Activated CD4-positive, alpha-beta T cell treated with anti-CD3 and anti-CD28 coated beads for 4 hours (primary cell): ENCODE measurements at regions not wholly inside any gene's neighbourhood (a gene's known extent, or its start where the extent isn't known, plus 50 kb on each side); places are given as distances from the start of the nearest gene placed in this dataset.

Experiments used
- DNase-seq, 2 donors: peaks; one replicate each; pipeline ENCODE4 v3.0.0-alpha.2; 2020

DNA sequence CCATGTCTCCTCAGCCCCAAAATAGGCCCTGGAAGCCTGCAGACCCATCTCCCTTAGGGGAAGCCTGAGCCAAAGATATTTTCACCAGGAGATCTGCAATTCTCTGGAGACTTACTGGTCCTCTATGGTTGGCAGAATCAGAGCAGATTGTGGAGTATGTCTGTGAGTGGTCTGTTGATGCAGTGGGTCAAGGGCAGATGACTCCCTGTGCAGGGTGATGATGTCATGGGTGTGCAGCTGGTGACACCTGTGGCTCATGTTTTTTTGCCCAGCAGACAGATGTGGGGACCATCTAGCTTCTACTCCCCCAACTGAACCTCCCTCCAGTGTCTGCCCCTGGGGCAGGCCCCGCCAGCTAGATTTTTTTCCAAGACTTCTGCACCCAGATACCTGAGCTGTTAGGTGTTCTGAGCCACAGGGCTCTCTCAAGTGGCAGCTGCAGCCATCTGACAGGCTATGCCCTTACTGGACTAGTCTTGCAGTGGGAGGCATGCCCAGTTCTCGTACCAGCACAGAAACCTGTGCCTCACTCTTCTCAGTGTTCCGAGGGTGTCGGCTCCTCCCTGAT lies 558.7 kb upstream of the LRRTM1 start:
- DNase-seq: no peak

DNA sequence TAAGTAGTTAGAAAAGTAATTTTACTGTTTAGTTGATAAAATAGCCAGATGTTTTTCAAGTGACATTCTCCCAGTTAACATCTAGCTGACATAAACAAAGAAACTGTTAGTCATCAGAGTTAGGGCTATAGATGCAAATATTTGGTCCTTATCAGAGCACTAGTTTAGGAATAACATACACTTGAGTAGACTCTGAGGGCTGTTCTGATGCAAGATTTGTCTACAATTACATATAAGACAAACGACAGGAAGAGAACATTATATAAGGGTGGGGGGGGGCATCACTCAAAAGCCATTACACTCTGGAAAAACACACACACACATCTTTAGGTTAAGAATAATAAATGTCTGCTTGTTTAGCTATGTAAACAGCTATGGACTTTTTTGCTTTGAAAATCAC lies 554.4 kb upstream of the LRRTM1 start:
- DNase-seq: no peak

DNA sequence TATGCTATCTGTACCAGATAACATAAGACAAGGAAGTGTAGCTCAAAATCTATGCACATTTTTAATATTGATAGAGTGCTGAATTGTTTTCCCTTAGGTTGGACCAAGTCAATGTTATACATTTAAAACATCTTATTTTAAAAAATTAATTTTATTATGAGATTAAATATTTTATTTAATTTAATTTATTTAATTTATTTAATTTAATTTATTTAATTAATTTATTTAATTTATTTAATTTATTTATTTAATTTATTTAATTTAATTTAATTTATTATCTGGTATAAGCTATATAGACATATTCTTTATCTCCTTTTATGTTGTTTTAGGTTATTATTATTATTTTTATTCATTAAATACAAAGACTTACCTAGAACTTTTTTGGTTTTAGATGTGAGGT lies 551.7 kb upstream of the LRRTM1 start:
- DNase-seq: no peak

DNA sequence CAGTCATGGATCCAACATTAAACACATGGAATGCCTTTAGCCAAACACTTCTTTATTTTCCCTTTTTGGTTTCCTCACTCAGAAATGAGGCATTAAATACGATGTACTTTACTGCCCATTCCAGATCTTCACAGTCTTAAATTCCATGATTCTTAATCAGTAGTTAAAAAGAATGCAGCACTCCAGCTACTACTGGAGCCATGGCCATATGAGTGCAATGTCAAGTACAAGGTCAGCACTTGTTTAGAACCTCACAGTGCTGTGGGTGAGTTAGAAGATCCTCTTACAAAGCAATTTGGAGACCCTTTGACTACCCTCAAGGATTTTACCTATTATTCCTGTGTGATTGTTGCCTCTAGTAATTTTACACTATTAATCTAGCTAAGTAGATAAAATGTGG lies 550.3 kb upstream of the LRRTM1 start:
- no peak for DNase-seq

DNA sequence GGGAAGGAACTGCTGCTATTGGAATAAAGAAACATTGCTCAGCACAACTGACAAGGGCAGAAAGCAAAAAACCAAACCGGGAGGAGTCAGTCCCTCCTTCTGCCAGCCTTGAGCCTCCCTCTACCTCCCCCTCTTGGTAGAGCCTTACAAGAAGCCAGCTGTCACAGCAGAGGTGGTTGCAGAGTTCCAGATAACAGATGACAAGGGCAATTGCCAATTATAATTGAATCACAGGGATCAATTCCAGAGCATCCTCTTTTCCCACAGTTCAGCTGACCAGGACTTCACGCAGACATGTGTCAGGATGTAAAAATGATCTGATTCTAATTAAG lies 548.2 kb upstream of the LRRTM1 start:
- no peak for DNase-seq

DNA sequence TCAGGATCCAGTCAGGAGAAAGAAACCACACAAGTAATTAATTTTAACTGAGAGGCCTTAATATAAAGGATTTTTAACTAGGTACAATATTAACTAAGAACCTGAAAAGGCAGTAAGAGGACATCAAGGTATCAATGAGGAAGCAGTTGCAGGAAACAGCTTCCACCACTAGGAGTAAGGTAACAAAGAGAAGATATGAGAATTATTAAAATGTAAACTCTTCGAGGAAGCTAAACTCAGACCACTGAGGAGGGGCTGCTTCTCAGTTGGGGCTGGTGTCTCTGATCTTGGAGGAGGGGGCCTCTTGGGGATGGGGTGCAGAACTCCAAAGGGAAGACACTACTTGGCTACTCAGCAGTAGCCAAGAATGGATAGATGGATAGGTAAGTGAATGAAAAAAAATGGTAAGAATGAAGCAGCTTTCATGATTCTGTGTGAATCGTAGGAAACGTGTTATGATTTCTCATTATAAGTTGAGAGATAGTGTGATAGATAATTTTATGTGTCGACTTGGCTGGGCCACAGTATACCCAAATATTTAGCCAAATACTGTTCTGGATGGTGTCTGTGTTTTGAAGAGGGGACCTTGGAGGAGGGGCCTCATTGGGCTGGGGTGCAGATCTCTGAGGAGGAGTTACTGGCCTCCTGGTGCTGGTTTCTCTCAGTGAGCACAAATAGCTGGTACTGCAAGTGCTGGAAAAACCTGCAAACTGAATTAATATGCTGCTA lies 547.7 kb upstream of the LRRTM1 start:
- DNase-seq: no peak

DNA sequence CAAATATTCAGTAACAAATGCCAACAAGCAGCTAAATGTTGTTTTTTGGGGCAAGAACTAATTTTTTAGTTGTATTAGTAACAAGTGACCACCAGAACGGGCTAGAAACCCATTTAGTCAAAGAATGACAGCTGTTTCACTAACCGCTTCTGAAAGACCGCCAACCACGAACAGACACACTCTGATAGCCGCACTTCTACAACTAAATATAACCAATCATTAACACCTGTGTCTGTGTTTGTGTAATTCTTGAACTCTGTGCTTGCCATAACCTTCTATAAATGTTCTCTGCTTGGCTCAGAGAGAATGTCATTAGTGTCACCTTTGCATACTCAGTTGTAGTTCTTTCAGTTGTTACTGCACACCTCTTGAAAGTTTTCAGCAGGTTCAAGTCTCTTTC lies 526.3 kb upstream of the LRRTM1 start:
- DNase-seq: no peak

DNA sequence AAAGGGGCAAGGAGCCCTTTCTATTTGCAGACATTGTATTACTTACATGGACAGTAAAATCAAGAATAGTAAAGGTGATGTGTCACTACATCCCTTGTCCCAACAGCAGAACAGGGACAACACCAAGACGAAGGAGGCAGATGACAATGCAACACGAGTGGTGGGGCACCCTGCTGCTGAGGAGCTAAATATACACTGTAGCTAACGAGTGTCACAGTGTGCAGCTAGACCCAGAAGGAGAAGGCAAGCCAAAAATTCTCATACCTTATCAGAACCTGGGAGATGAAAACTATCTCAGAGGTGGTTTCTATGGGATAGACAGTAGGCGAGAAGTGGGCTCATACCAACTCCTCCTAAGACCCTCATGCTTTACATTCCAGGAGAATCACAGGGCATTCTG lies 518.4 kb upstream of the LRRTM1 start:
- DNase-seq: no peak

DNA sequence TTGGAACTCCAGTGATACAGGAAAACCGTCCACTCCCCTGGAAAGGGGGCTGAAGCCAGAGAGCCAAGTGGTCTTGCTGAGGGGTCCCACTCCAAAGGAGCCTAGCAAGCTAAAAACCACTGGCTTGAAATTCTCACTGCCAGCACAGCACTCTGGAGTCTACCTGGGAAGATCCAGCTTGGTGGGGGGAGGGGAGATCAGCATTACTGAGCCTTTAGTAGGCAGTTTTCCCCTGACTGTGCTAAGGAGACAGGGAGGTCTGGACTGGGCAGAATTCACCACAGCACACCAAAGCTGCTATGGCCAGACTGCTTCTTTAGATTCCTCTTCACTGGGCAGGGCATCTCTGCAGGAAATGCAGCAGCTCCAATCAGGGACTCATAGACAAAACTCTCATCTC lies 510.7 kb upstream of the LRRTM1 start:
- DNase-seq: no peak

DNA sequence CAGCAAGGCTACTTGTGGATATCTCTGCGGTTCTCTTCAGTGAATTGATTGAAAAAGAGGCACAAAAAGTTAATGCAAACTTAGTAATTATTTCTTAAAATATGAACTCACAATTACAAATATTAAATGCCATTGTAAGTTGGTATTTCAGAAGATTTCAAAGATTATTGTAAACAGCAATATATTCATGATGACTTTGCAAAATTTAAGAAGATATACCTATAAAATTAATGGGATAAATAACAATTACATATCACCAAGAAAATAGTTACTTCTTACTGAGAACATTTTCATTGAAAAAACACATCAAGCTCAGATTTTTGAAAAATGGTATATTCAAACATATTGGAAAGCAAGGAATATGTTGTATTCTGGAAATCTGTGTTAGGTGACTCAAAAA lies 482.0 kb upstream of the LRRTM1 start:
- DNase-seq: no peak

DNA sequence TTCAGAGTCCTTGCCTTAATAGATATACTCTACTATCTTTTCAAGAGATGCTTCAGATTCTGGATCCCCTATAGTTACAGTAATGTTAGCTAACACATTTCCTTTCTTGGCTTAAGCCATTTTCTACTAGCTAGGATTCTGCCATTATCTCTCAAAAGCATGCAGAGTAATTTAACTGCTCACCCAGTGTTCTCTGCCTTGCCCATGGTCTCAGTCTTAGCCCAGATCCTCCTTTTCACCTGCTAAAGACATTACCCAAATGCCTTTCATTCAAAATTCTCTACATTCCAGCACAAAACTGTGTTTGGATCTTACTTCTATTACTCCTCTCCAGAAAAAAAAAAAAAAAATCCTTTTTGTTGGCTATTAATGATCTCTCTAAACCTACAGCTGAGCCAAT lies 474.2 kb upstream of the LRRTM1 start:
- no peak for DNase-seq

DNA sequence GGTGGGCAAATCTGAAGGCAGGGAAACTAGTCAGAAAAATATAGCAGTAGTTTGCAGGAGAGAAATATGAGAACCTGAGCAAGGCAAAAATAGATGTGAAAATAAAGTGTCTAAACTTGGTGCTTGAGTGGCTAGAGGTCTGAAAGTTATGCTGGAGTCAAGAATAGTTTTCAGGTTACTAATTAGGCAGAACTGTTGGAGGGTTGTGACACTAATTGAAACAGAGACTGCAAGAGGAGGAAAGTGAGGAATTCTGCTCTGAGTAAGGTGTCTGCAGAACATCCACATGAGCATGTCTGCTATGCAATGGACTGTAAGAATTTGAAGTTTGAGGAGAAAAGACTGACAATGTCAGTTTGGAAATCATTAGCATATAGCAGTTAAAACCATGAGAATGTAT lies 444.0 kb upstream of the LRRTM1 start:
- DNase-seq: no peak

DNA sequence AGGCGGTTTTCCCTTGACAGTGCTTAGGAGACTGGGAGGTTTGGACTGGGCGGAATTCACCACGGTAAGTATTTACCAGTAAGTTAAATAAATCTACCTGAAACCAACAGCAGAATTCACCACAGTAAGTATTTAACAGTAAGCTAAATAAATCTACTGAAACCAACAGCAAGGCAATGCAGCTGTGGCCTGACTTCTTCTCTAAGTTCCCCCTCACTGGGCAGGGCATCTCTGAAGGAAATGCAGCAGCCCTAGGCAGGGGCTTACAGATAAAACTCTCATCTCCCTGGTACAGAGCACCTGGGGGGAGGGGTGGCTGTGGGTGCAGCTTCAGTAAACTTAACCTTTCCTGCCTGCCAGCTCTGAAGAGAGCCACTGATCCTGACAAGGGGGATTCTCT lies 432.5 kb upstream of the LRRTM1 start:
- no peak for DNase-seq

DNA sequence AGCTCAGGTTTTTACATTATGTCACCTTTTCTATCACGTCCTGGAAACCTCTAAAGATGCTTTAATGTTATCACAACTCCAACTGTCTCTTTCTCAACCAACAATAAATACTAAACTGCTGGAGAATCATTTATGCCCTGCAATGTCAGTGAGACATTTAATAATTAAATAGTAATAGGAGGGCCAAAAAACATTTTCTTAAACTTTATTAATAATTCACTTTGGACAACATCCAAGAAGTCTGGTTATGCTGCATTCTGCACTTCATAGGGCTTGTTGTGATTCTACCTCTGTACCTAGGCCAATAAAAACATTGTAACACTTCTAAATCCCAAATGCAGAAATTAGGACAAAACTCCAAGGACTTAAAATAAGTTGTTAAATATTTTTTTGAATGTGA lies 420.4 kb upstream of the LRRTM1 start:
- no peak for DNase-seq

DNA sequence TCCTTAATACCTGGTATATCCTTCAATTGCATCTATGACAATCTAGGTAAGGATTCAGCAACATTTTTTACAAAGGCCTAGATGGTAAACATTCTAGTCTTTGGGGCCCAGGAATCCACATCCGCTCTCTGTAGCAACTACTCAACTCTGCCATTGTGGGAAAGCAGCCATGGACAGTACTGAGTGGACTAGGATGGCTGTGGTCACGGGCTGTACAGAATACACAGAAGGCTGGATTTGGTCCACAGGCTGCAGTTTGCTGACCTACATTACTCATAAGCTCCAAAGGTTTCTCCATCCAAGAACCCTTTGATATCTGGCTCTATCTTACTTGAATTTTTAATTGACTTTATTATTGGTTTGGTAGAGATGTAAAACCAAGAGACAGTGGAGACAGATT lies 418.3 kb upstream of the LRRTM1 start:
- no peak for DNase-seq

DNA sequence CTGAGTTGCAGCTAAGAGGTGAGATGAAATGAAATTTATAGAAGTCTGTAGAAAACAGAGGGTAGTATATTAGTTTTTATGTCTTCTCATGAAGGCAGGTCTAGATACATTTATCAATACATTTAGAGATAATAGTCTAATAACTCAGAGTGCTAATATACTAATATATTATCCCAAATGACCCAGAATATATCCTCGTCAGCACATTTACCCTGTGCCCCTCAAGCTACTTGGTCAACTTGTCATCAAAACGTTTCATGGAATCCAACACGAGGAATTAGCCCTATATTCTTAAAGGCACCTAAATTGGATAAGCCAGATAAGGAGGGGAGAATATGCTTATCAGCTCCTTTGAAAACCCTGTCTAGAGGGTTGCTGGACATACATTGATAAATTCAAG lies 415.1 kb upstream of the LRRTM1 start:
- DNase-seq: no peak

DNA sequence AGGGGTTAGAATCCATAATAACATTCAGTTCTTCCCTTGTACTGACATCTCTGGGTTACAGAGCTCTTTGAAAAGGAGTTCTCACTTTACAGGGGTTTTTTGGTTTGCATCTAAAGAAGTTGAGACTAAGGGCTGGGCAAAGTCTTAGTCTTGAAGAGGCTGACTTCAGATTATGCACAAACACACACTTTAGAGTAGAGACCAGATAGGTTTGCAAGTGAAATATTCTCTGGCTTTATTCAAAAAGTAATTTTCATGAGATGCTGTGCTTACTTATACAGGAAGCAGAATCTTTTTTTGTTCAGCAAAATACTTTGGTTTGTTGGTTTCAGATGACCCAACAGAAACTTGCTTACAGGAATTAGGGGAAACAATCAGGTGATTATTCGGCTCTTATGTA lies 410.9 kb upstream of the LRRTM1 start:
- DNase-seq: no peak

DNA sequence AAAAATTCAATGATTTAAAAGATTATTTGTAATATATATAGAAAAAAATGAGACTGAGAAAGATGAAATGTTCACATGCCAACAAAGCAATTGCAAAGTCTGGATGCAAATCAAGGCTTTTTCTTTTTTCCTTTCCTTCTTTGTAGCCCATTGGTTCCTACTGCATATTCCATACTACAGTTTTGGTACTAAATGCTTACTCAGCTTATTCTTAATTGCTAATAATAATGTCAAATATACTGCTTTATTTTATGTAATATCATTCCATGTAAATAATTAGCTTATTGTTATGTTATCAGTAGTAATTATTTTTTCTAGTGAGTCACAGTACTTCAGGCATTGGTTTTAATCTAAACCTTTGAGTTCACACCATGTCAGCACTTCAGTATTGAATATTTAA lies 407.4 kb upstream of the LRRTM1 start:
- no peak for DNase-seq

DNA sequence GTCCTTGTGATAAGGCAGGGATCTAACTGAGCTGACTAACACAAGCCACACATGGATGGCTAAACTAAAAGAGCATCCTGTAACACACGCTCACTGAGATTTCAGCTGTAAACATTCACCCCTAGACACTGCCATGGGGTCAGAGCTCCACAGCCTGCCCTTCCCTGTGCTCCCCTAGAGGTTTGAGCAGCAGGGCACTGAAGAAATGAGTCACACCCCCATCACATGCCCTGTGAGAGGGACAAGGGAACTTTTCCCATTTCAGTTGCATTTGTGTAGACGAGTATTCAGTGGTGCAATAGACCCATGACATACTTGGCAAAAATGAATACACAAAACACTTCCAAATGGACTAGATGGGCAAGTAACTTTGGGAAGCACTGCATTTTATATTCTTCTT lies 402.4 kb upstream of the LRRTM1 start:
- no peak for DNase-seq

DNA sequence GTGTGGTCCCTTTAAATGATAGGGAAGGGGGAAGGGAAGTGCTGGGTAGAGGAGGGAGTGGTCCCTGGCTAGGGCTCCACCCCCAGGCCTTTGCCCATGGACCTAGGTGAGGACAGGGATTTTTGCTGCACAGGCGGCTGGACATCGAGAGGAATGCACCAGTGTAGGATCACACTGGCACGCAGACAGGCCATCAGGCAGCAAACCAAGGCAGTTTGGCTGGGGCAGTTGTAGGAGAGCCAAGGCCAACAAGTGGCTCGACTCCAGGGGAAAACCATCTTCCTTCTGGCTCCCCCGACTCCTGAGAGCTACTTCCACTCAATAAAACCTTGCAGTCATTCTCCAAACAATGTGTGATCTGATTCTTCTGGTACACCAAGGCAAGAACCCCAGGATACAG lies 402.0 kb upstream of the LRRTM1 start:
- DNase-seq: no peak

DNA sequence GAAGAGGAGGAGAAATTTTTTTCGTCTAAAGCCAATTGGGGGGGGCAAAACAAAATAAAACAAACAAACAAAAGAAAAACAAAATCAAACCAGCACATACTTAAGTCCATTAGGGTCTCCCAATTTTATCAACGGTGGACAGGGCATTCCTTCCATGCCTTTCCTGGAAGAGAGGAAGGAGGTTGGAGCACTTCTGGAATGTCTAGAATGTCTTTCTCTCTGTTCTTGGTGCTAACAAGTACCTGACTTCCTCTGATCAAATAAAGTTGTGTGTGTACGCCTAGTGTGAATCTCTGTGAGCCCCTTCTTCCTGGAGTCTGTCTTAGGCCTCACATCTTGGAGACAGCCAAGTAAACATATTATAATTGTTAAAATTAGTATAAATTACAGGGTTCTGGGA lies 399.0 kb upstream of the LRRTM1 start:
- DNase-seq: no peak

DNA sequence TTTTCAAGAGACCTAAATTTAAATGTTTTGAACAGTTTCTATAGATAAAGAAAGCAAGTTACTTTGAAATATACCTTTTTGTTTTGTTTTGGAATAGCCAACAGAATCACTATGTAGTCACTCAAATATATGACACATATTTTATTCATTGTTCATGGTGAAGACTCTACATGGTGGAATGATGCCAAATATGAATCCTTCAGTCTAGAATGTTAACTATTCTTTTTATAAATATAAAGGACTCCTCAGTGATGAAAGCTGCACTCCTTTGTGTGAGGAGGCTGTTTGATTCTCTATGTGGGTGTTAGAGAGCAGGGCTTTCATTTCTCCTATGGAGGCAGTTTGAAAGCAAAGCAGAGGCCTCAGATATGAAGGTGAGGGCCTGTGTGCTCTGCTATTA lies 396.4 kb upstream of the LRRTM1 start:
- DNase-seq: no peak
